ENCODE measurements at regions not wholly inside any gene's neighbourhood (a gene's known extent, or its start where the extent isn't known, plus 50 kb on each side); places are given as distances from the start of the nearest gene placed in this dataset.

- DNase-seq (ENCODE audit: low spot score): peak; percentile 88
Measured at GRCh38 chr2:67917332-67918054, 145.3 kb downstream of the C1D start.

- no peak for DNase-seq (ENCODE audit: low spot score)
Measured at GRCh38 chr2:67918471-67918870, 144.3 kb downstream of the C1D start.

DNA sequence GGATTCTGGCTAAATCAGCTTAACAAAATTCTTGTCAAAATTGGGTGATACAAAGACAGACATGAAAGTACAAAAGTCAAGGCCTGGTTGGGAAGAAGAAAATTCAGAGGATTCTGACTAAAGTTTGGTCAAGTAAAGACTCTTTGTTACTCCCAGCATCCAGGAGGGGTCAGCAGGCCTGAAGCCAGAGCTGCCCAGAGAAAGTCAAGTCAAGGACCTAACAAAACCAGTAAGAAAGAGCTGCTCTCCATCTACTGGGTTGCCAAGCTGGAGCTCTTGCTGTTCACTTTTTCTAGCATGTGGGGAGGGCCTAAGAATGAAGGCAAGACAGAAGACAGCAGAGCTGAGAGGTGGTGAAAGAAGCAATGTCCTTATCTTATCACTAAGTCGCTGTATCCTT is 143.3 kb downstream of the C1D start:
- no peak for DNase-seq (ENCODE audit: low spot score)

- DNase-seq (ENCODE audit: low spot score): no peak
Measured at GRCh38 chr2:67922080-67922785, 140.6 kb downstream of the C1D start.

DNA sequence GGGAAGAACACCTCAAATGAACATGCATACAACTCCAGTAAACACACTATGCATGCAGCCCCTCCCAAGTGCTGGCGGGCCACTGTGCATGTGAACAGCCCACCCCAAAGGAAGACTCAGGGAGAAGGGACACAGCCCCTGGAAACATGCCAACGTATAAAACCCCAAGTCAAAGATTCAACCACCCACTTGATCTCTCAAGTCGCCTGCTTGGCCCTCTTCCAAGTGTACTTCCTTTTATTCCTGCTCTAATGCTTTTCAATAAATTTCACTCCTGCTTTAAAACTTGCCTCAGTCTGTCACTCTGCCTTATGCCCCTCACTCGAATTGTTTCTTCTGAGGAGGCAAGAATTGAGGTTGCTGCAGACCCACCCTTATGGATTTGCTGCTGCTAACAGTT is 139.1 kb downstream of the C1D start:
- no peak for DNase-seq (ENCODE audit: low spot score)

DNA sequence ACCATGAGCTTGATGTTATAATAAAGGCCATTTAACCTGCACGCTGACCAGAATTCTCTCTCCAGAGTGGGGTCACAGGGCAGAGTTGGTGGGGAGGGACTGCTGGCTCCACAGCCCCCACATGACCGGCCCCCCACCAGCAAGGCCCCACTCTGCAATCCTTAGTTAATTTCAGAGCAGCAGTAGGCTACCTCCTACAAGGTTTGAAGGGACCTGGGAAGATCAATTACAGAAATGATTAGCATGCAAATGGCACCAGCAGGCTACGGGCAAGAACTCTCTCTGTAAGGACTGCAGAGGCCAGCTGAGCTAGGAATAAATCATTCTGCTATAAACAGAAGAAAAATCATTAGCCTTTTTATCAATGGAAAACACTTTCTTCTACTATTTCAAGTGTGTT is 135.3 kb downstream of the C1D start:
- no peak for DNase-seq (ENCODE audit: low spot score)

DNA sequence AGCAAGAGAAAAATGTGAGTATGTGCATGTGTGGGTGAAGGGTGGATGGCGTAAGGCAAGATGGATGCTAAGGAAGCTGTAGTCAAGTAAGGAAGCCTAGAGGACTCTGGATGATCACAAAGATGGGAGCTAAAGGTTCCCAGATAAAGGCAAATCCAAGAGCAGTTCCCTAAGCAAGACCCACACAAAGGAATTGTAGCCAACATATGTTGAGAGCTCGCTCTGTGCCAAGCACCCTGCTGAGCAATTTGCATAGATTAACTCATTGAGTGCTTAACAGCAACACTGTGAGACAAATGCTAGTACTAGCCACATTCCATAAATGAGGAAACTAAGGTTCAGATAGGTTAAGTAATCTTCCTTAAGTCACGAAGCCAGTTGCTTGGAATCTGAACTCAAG is 132.6 kb downstream of the C1D start:
- DNase-seq (ENCODE audit: low spot score): no peak

DNA sequence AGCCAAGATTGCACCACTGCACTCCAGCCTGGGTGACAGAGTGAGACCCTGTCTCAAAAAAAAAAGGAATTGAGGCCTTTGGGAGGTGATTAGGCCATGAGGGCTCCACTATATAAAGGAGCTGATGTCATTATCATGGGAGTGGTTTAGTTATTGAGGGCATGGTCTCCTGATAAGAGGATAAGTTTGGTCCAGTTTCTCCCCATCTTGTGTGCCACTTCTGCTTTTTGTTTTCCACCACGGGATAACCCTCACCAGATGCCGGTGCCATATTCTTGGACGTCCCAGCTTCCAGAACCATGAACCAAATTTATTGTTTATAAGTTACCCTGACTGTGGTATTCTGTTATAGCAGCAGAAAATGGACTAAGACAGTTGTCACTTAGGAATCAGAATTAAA is 125.8 kb downstream of the C1D start:
- no peak for DNase-seq (ENCODE audit: low spot score)

DNA sequence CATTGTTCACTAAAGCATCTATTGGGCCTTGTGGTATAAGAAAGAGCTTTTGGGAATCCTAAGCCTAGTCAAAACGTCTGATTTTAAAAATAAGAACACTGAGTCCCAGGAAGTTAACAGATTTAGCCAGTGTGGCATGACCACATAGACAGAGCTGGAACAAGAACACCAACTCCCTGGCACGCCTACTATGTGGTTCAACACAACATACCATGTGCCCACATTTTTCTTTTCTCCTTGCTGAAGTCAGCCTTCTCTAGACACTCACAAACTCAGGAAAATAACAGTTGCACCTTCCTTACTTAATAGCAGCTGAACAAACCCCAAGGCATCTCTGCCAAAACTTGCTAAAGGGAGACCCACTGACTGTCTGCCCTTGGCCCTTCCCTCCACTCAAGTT is 124.8 kb downstream of the C1D start:
- no peak for DNase-seq (ENCODE audit: low spot score)

GRCh38 chr2:67945056-67945455 is 117.7 kb downstream of the C1D start:
- no peak for DNase-seq (ENCODE audit: low spot score)

DNA sequence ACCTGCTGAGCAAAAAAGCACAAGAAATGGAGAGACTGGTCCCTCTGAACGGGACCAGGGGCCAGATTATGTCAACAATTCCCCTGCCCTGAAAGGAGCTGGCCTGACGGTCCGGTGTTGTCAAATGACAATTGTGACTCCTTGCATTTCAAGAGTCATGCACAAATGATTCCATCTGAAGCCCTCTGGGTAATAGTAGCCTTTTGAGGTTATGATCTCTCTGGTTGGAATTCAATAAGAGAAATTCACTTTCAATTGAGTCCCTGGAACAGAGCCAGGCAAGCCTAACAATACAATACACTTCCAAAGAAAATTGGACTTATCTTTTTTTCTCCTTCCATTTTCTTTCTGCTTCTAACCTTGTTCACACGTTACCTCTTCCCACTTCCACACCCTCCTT is 116.9 kb downstream of the C1D start:
- DNase-seq (ENCODE audit: low spot score): no peak

GRCh38 chr2:67948057-67948456 is 114.7 kb downstream of the C1D start:
- DNase-seq (ENCODE audit: low spot score): no peak

DNA sequence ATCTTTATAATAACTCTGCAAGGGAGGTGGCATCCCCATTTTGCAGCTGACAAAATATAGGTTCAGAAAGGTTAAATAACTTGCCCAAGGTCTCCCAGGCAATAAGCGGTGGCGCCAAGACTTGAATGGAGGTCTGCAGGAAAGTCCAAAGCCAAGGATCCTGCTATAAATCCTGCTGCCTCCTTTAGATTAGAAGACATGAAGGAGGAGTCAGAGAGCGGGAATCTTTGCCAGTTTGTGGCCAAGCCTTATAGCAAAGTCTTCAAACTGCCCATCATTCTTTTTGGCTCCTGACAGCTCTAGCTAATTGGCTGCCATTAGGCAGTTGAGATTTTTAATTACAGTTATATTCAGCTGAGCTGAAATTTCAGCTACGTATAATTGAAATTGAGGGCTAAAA is 114.3 kb downstream of the C1D start:
- DNase-seq (ENCODE audit: low spot score): no peak

- no peak for DNase-seq (ENCODE audit: low spot score)
Measured at GRCh38 chr2:67950018-67950417, 112.8 kb downstream of the C1D start.

DNA sequence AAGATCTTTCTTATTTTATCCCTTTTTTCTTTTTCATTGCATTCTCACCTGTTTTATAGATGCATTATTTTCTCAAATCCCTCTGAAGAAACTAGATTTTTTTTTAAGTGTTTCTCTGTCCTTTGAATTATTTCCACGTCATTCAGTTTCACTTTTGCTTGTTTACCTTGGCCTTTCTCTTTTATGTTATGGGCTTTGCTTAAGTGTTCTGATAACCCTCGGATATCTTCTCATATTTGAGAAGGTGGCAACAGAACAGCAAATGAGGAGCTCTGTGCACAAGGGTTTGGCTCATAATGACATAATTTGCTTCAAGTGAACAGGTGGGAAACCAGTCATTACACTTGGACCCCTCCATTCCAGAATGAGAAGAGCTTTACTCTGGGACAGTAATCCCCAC is 111.9 kb downstream of the C1D start:
- no peak for DNase-seq (ENCODE audit: low spot score)

- DNase-seq (ENCODE audit: low spot score): no peak
Measured at GRCh38 chr2:67952066-67952465, 110.7 kb downstream of the C1D start.

DNA sequence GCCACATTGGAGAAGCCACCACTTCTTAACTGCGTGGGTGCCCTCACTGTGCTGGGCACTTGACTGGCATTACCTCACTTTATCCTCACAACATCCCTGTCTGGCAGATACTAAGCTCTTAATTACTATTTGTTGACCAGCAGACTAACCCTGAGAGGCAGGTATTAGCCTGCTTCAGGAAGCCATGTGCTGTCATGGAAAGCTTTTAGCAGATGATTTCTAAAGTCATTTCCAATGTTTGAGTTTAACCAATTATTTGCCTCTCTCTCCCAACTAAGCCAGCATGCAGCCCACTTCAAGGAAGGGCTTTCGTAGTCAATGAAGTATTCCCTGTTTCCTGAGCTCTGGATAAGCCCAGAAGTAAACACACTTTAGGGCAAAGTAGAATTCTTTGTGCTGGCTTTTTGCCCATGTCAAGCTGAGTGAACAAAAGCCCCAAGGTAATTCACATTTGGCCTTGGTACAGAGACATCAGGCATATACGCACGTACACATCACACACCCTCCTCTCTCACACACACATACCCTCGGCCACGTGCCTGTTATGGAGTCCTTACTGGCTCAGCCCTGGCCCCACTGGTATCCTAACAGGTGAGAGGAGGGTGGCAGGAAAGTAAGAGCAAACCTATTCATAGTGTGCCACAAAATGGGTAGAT is 108.6 kb downstream of the C1D start:
- DNase-seq (ENCODE audit: low spot score): no peak

DNA sequence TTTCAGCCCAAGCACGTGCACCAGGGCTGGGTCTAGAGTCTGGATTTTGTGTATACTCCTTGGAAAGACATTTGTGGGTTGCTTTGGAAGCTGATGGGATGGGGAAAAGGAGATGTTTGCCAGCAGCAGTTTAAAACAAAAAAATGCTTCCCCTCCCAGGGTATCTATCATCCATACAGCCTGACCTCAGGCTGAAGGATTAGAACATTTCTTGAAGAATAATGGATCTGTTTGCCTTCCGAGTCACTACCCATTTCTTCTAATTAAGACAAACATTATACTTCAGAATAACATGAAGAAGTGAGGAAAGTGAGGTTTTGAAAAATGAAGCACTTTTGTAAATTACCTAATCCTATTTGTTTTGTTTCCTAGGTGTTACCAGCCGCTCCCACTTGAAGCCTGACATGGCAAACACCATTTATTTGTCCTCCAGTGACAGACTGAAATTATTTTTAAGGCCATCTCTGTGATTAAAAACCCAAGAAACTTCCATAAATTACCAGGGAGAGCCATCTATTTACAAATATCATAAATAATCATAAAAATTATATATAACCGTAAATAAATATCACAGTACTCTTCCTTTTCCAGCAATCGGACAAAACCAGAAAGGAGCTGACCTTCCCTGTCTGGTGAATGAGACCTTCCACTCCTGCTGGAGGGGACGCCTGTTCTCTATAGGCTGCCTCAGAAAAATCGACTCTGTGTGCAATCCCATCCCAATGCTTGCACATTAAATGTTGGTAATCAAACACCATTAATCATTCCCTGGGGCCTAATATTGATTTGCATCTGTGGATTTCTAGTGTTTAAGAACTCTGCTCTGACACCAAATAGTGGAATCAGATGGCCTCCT is 106.8 kb downstream of the C1D start:
- no peak for DNase-seq (ENCODE audit: low spot score)

DNA sequence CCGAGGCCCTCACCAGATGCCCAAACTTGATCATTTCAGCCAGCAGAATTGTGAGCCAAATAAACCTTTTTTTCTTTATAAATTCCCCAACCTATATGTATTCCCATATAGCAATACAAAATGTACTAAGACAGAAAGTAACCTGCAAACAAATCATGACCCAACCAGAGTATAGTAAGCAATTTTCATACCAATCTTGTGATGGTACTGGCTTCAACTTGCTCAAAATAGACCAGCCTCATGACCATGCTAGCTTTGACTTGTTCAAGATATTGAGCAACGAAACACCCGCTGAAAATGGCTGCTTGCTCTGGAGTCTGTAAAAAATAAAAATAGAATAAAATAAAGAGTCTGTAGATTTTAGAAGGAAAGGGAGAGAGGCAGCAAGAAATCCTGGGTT is 97.6 kb downstream of the C1D start:
- no peak for DNase-seq (ENCODE audit: low spot score)

GRCh38 chr2:67970071-67970470 is 92.7 kb downstream of the C1D start:
- DNase-seq (ENCODE audit: low spot score): no peak

DNA sequence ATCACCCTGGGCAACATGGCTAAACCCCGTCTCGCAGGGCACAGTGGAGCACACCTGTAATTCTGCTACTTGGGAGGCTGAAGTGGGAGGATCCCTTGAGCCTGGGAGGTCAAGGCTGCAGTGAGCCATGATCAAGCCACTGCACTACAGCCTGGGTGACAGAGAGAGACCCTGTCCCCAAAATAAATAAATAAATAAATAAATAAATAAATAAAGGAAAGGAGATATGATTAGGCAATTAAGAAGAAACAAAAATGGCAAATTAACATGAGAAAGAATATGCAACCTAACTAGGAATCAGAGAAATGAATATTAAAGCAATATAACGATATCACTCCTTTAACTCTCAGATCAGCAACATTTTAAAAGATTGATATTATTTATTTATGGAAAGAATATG is 92.3 kb downstream of the C1D start:
- DNase-seq (ENCODE audit: low spot score): no peak

All from kidney capillary endothelial cell (primary cell).